ENCODE measurements at regions not wholly inside any gene's neighbourhood (a gene's known extent, or its start where the extent isn't known, plus 50 kb on each side); places are given as distances from the start of the nearest gene placed in this dataset.

DNA sequence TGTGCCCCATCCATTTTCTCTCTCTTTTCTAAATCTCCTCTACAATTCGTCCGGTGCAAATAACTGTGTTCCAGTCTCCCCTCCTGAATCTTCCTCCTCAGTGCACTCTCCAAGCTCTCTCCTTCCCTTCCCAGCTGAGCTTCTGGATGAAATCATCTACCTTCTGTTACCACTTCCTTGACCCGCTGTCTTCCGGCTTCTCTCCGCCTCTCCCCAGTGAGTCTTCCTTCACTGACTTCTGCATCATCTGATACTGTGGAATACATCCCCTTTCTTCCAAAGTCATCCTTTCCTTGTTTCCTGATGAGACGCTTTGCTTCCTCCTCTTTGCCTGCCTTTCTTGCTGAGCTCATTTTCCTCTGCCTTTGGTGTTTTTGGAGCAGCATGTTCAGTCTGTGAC lies 96.9 kb downstream of the MAB21L3 start:
- TF ChIP-seq, protein P1, sequence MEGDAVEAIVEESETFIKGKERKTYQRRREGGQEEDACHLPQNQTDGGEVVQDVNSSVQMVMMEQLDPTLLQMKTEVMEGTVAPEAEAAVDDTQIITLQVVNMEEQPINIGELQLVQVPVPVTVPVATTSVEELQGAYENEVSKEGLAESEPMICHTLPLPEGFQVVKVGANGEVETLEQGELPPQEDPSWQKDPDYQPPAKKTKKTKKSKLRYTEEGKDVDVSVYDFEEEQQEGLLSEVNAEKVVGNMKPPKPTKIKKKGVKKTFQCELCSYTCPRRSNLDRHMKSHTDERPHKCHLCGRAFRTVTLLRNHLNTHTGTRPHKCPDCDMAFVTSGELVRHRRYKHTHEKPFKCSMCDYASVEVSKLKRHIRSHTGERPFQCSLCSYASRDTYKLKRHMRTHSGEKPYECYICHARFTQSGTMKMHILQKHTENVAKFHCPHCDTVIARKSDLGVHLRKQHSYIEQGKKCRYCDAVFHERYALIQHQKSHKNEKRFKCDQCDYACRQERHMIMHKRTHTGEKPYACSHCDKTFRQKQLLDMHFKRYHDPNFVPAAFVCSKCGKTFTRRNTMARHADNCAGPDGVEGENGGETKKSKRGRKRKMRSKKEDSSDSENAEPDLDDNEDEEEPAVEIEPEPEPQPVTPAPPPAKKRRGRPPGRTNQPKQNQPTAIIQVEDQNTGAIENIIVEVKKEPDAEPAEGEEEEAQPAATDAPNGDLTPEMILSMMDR (IDR thresholded peaks at IDR 0.05 in 4 of 5, conservative IDR thresholded peaks at IDR 0.05 in 1 of 5) = no peak
- no peak for TF ChIP-seq POLR2A (IDR thresholded peaks at IDR 0.05)
